Astrocyte (in vitro differentiated cells and primary cell): ENCODE measurements at regions not wholly inside any gene's neighbourhood (a gene's known extent, or its start where the extent isn't known, plus 50 kb on each side); places are given as distances from the start of the nearest gene placed in this dataset.

Experiments
- EZH2 ChIP-seq: IDR thresholded peaks from 2 replicates; pipeline ENCODE4 v1.6.1; 2012; ENCODE audit warnings: mild to moderate bottlenecking, low read length, inconsistent platforms; ENCODE audit not compliant: insufficient read depth
- TF ChIP-seq, protein P1 (sequence below): IDR thresholded peaks from 2 replicates; pipeline ENCODE4 v1.5.1; 2011; ENCODE audit warnings: low read depth, mild to moderate bottlenecking, inconsistent platforms, low read length, moderate library complexity; ENCODE audit not compliant: insufficient read depth

DNA sequence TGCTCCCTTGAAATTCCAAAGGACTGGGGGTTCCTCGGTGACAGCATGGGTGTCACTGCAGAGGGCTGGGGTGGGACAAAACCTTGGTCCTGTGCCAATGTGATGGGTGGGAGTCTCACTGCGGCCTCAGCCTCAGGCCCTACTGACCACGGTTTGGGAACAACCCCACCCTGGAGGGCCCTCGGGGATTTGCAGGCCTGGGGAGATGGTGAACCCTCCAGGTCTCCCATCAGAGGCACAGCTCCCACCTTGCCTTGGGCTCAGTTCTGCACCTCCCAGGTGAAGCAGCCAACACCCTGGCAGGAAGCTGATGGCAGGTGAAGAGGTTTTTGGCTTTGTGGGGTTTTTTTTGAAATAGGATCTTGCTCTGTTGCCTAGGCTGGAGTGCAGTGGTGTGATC, 286.8 kb downstream of the PBX3 start:
- TF ChIP-seq, protein P1, sequence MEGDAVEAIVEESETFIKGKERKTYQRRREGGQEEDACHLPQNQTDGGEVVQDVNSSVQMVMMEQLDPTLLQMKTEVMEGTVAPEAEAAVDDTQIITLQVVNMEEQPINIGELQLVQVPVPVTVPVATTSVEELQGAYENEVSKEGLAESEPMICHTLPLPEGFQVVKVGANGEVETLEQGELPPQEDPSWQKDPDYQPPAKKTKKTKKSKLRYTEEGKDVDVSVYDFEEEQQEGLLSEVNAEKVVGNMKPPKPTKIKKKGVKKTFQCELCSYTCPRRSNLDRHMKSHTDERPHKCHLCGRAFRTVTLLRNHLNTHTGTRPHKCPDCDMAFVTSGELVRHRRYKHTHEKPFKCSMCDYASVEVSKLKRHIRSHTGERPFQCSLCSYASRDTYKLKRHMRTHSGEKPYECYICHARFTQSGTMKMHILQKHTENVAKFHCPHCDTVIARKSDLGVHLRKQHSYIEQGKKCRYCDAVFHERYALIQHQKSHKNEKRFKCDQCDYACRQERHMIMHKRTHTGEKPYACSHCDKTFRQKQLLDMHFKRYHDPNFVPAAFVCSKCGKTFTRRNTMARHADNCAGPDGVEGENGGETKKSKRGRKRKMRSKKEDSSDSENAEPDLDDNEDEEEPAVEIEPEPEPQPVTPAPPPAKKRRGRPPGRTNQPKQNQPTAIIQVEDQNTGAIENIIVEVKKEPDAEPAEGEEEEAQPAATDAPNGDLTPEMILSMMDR = no peak
- TF ChIP-seq EZH2 = no peak
